Mesendoderm (in vitro differentiated cells): ENCODE measurements at regions not wholly inside any gene's neighbourhood (a gene's known extent, or its start where the extent isn't known, plus 50 kb on each side); places are given as distances from the start of the nearest gene placed in this dataset. TPM values are rescaled to one million over a fixed set of nuclear protein-coding genes. Genes with fewer than 3 reads are reported as not detected.

Experiments
- small RNA-seq: library from polyadenylated mRNA; stranded (forward); fragments of <200 nt; extraction: miRNeasy Mini kit (QIAGEN cat#:217004); gene quantifications from one replicate; pipeline ENCODE3, GENCODE V24; 2013; ENCODE audit not compliant: insufficient read depth

Small RNA genes in the stretch of these regions (small RNA-seq; reads per million reads assigned to genes)
- gene AL807761.1: not detected
